ENCODE measurements at regions not wholly inside any gene's neighbourhood (a gene's known extent, or its start where the extent isn't known, plus 50 kb on each side); places are given as distances from the start of the nearest gene placed in this dataset.

DNA sequence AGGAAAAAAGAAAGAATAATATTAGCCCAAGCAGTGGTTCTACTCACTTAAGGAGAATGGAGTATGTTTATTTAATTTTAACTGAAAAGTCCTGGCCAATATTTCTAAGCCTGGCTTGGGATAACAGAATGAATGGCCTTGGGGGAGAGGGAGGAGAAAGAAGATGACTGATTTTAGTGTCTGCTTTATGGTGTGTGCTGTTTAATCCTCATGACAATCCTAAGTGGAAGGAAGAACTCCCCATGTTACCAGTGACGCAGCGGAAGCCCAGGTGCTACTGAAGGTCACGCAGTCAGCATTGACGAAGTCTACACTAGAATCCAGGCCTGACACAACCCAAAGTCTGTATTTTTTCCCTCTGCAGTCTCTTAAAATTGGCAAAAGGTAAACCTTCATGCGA, 50.5 kb downstream of the PALM2AKAP2 start:
- DNase-seq (ENCODE audit: low read depth in 3 of 3): no peak

- DNase-seq (ENCODE audit: low read depth in 3 of 3): no peak
Observed at GRCh38 chr9:109831998-109832658, 52.1 kb downstream of the PALM2AKAP2 start.

- DNase-seq (ENCODE audit: low read depth in 3 of 3): no peak
Observed at GRCh38 chr9:109834855-109835254, 54.9 kb downstream of the PALM2AKAP2 start.

DNA sequence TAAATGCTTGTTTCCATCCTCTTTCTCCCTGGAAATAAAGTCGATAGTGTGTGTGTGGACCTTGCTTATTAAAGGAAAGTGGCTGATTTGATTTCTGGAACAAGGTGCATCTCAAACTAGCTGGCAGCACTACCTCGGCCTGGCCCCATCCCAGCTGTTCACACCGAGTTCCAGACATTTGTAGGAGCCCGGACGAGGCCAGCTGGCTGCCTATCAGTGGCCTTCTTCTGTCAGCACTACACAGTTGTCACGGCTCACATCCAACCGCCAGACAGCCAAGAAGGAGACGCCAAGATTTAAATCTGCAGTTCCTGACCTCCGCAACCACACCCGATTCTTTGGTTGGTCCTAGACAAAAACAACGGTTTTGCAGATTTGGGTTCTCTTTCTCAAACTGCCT, 63.6 kb downstream of the PALM2AKAP2 start:
- DNase-seq (ENCODE audit: low read depth in 3 of 3): no peak

GRCh38 chr9:109845226-109845625, 65.2 kb downstream of the PALM2AKAP2 start:
- DNase-seq (ENCODE audit: low read depth in 3 of 3): no peak

GRCh38 chr9:109846776-109847175, 66.8 kb downstream of the PALM2AKAP2 start:
- DNase-seq (ENCODE audit: low read depth in 3 of 3): no peak

- DNase-seq (ENCODE audit: low read depth in 3 of 3): no peak
Observed at GRCh38 chr9:109852556-109852955, 72.6 kb downstream of the PALM2AKAP2 start.

DNA sequence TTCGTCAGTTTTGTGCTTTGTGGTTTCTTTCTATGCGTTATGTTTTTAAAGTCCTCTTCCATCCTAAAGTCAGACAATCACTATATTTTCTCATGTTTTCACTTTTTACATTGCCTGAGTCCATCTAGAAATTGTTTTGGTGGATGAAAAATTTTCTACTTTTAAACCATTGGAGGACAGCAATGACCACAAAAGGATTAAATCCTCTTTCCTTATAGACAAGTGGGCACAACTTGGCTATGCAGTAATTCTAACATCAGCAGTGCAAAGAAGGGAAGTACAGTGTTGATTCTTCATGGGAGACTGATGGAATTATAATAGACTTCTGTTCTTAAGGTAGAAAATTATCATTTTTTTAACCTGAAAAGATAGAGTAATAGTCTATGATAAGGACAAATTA, 75.5 kb downstream of the PALM2AKAP2 start:
- DNase-seq (ENCODE audit: low read depth in 3 of 3): no peak

DNA sequence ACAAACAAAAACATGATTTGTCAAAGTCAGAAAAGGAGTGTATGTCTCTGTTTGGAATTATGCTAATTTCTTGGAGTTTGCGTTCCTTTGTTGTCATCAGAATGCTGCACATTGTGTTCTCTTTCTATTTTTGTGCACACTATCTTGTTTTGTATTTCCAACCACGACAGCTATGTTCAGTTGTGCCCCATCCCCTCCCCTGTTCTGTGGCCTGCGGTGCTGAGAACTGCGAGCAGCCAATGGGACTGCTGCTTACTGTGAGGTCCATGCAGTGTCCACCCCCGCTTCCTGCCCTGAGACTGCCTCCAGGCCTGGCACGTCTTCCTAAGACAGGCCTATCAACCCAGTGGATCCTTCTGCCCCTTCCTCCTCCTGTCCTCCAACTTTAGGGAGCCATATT, 76.8 kb downstream of the PALM2AKAP2 start:
- DNase-seq (ENCODE audit: low read depth in 3 of 3): no peak

GRCh38 chr9:109857336-109857735, 77.3 kb downstream of the PALM2AKAP2 start:
- no peak for DNase-seq (ENCODE audit: low read depth in 3 of 3)

- DNase-seq (ENCODE audit: low read depth in 3 of 3): no peak
Observed at GRCh38 chr9:109859447-109859846, 79.4 kb downstream of the PALM2AKAP2 start.

GRCh38 chr9:109860521-109860920, 80.5 kb downstream of the PALM2AKAP2 start:
- DNase-seq (ENCODE audit: low read depth in 3 of 3): no peak

GRCh38 chr9:109861499-109861898, 81.5 kb downstream of the PALM2AKAP2 start:
- no peak for DNase-seq (ENCODE audit: low read depth in 3 of 3)

- no peak for DNase-seq (ENCODE audit: low read depth in 3 of 3)
Observed at GRCh38 chr9:109861918-109862317, 81.9 kb downstream of the PALM2AKAP2 start.

DNA sequence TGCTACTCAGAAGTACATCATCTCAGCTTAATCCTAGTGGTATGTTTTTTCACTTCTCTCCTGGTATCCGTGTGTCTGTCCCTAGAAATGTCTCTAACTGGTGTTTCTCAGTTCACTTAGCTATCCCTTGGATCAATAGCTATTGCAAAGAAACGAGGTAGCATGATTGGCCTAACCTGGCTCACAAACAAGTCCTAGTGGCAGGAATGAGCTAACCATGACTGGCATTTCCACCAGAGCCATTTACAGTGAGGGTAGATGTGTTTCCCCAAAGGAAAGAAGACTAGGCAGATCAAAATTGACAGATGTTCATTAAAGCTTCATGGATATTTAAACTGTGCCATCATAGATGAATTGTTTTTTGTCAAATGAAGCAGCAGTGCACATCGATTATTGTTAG, 82.5 kb downstream of the PALM2AKAP2 start:
- no peak for DNase-seq (ENCODE audit: low read depth in 3 of 3)

GRCh38 chr9:109863961-109864360, 84.0 kb downstream of the PALM2AKAP2 start:
- DNase-seq (ENCODE audit: low read depth in 3 of 3): no peak

GRCh38 chr9:109865521-109865920, 85.5 kb downstream of the PALM2AKAP2 start:
- no peak for DNase-seq (ENCODE audit: low read depth in 3 of 3)

GRCh38 chr9:109868207-109868606, 88.2 kb downstream of the PALM2AKAP2 start:
- DNase-seq (ENCODE audit: low read depth in 3 of 3): no peak

DNA sequence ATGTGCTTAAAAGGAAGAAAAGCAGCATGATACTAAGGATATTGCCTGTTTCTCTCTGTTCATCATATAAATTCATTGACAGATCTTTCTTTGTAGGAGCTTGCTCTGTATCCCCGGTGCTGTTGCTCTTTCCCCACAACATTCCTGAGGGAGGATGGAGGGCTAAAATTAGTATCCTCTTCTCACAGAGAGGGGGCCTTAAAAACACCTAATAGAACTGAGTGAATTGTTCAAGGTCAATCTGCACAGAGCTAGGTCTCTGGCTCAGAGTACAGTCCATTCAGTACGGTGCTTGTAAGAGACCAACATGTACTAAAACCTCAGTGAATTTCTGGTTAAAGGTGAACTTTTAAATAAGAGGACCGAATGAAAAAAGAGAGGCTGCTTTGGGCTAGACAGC, 88.7 kb downstream of the PALM2AKAP2 start:
- no peak for DNase-seq (ENCODE audit: low read depth in 3 of 3)

DNA sequence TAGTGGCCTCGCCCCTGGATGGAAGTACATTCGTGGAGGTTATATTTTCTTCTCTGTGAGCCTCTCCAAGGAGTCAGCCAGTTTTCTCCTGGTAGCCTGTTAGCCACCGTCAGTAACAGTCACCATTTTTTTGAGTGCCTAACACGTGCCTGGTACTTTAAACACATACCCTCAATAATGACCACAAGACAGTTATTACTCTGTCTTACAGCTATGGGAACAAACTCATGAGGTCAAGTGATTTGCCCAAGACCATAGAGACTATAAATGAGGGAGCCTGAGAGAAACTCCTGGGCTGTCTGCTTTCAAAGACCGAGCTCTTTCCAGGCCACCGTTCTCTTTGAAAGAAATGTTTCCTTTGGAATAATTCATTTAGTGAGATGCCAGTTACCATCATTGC, 90.4 kb downstream of the PALM2AKAP2 start:
- DNase-seq (ENCODE audit: low read depth in 3 of 3): no peak

DNA sequence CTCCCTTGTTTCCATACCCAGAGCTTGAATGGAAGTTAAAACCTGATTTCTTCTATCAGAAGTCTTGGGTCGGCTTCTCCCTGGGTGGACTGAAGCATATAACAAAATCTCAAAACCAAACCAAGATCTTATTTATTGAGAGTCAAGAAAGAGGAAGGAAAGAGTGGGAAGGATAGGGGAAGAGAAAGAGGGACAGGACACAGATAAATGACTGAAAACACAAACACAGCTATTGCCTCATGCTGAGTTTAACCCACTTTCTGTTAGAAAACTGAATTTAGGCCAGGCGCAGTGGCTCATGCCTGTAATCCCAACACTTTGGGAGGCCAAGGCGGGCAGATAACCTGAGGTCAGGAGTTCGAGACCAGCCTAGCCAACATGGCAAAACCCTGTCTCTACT, 92.9 kb downstream of the PALM2AKAP2 start:
- no peak for DNase-seq (ENCODE audit: low read depth in 3 of 3)

GRCh38 chr9:109875495-109876129, 95.6 kb downstream of the PALM2AKAP2 start:
- DNase-seq (ENCODE audit: low read depth in 3 of 3): no peak

- no peak for DNase-seq (ENCODE audit: low read depth in 3 of 3)
Observed at GRCh38 chr9:109880276-109881169, 100.5 kb downstream of the PALM2AKAP2 start.
